Raji (cell line): ENCODE measurements at regions not wholly inside any gene's neighbourhood (a gene's known extent, or its start where the extent isn't known, plus 50 kb on each side); places are given as distances from the start of the nearest gene placed in this dataset.

Experiments used
- POLR2A ChIP-seq: IDR thresholded peaks from 2 replicates; pipeline ENCODE4 v1.6.1; 2011; ENCODE audit warnings: low read depth, low read length, control low read depth; ENCODE audit not compliant: insufficient read depth

DNA sequence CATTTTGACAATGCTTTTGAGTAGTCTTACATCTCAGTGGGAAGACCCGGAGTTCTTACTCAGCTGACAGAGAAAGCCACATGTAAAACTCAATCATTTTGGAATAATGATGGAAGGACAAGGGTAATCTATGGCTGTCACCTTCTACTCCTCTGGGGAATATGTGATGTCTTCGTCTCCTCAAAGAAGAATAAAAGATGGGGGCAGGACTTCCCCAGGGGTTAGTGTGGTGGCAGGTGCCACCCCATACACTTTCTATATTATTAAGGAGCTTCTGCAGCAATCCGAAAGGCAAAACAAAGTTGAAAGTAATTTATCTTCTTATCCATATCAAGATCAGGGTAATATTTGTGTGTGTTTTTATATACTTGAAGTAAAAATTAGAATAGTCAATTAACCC, 180.4 kb upstream of the TOPAZ1 start:
- no peak for TF ChIP-seq POLR2A

- no peak for TF ChIP-seq POLR2A
Measured at GRCh38 chr3:44061961-44062360, 179.7 kb upstream of the TOPAZ1 start.

DNA sequence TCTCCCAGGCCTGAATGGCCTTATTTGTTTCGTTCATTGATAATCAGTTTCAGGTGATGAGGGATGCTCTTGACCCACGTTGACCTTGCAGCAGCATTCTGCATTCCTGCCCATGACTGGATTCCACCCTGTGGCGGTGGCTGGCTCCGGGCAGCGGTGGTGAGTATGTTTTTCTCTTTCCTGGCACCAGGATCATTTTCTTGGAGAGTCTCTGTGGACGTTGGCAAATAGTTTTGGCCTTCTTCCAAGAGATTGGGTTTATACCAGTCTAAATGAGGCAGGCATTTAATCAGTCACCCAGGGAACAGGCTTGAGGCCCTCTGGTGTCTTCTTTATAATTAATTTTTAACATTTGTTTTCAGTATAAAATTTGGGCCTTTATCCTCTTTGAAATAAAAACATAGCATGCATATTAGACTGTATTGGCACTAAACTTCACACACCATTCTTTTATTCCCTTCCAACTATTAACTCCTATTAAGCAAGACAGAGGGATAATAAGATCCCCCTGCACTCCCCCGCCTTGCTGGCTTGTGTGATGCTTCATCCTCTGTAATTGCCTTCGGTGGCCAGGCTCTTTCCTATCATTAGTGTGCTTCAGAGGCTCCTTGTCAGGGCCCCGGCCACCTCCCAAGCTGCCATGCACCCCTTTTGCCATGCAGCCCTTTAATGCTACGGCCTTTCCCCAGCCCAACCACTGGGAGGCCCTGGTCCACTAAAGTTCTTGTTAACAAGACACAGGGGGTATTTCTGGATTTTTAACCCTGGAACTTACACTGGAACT, 176.2 kb upstream of the TOPAZ1 start:
- no peak for TF ChIP-seq POLR2A

GRCh38 chr3:44066806-44067205, 174.9 kb upstream of the TOPAZ1 start:
- TF ChIP-seq POLR2A: no peak

- TF ChIP-seq POLR2A: no peak
Measured at GRCh38 chr3:44067431-44067830, 174.3 kb upstream of the TOPAZ1 start.

- no peak for TF ChIP-seq POLR2A
Measured at GRCh38 chr3:44068753-44069152, 172.9 kb upstream of the TOPAZ1 start.

- TF ChIP-seq POLR2A: no peak
Measured at GRCh38 chr3:44069276-44069675, 172.4 kb upstream of the TOPAZ1 start.

GRCh38 chr3:44070841-44071546, 170.7 kb upstream of the TOPAZ1 start:
- TF ChIP-seq POLR2A: no peak

DNA sequence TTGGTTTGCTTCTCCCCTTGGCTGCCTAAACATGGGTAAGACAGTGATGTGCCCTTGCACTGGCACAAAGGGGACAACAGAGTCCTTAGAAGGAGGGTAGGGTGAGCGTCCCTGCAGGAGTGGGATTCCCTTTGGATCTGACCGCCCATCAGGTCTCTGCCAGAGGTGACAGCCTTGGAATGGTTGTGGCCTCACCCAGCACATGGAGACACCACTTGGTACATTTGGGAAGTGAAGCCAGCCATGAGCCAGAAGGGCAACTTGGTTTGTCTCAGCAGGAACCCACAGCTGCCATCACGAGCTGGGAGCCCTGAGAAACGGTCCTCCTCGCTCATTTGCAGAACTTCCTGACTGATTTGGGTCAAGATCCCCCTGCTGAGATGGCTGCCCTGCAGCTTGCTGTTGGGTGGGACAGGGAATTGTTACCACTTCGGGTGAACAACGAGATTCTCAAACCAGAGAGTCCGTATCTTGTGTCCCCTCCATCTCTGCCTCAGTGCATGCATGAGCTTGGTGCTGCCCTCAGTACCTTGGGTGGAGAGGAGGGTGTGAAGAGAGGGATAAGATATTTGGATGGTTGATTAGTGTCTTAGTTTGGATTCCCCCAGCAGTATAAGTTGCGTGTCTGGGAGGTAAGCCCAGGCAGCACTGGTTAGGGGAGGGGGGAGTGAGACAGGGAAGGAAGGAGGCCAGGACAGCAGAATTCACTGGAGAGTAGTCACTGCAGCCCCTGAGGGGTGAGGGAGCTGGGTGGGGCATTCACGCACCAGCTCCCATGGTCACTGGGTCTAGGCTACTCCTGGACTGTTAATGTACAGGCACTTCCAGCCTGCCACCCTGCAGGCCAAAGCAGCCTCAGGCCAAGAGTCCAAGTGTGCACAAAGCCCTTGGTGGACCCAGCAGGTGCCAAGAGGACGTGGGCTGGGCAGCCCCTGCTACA, 168.8 kb upstream of the TOPAZ1 start:
- no peak for TF ChIP-seq POLR2A

DNA sequence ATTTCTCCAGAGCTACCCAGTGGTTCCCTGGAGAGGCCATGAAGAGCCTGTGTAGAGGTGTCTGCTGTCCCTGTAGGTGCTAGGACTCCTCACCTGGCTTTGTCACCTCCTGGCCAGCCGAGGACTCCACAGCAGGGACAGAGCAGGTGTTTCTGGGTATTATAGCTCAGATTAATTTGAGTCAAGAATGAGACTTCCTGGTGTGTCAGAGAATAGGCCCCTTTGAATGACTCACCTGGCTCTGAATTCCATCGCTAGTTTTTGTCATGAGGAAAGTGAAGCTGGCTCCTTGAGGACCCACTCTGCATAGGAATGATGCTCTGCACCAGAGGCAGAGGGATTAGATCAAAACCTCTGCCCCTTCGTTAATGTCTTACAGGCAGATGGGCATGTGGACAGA, 167.5 kb upstream of the TOPAZ1 start:
- TF ChIP-seq POLR2A: no peak

- TF ChIP-seq POLR2A: no peak
Measured at GRCh38 chr3:44076221-44076829, 165.4 kb upstream of the TOPAZ1 start.

- no peak for TF ChIP-seq POLR2A
Measured at GRCh38 chr3:44077267-44077666, 164.4 kb upstream of the TOPAZ1 start.

GRCh38 chr3:44078863-44079262, 162.8 kb upstream of the TOPAZ1 start:
- no peak for TF ChIP-seq POLR2A

- no peak for TF ChIP-seq POLR2A
Measured at GRCh38 chr3:44079916-44080315, 161.8 kb upstream of the TOPAZ1 start.

DNA sequence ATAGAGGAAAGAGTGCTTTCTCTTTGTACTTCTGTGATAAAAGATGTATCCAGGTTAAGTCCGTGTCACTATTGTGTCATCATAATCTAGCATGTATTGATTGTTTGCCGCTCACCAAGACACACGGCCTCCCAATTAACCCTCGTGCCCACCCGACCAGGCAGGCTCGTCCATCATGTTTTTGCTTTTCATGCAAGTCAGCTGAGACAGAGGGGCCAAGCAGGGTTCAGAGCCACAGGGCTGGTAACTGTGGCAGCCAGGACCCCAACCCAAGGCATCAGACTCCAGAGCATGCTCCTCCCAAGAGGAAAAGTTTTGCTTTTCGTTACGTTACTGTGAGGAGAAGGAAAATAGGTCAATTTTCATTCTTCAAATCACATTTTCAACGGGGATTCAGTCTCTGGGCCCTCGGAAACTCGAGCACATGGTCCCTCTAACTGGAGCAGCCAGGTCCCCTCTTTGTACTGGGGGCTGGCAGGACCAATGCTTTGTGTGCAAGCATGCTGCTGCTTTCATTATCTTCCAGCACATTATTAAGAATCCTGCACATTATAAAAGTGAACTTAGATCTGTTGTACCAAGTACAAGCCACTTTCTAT, 161.1 kb upstream of the TOPAZ1 start:
- no peak for TF ChIP-seq POLR2A
